NCI-H345 (cell line): ENCODE measurements at regions not wholly inside any gene's neighbourhood (a gene's known extent, or its start where the extent isn't known, plus 50 kb on each side); places are given as distances from the start of the nearest gene placed in this dataset.
"Not testable (repeated sequence)": the region's sequence is repeated elsewhere in the genome, so short reads cannot be mapped to it uniquely, and the experiment has no call there.

ENCODE experiments used
- DNase-seq: peaks from one replicate; lab custom pipeline; 2025; lab: John Stamatoyannopoulos, UW

GRCh38 chrX:93868289-93868965 is 194.4 kb downstream of the FAM133A start:
- DNase-seq: no peak

- DNase-seq: peak; percentile 4
Measured at GRCh38 chrX:93874554-93874953, 200.5 kb downstream of the FAM133A start.

DNA sequence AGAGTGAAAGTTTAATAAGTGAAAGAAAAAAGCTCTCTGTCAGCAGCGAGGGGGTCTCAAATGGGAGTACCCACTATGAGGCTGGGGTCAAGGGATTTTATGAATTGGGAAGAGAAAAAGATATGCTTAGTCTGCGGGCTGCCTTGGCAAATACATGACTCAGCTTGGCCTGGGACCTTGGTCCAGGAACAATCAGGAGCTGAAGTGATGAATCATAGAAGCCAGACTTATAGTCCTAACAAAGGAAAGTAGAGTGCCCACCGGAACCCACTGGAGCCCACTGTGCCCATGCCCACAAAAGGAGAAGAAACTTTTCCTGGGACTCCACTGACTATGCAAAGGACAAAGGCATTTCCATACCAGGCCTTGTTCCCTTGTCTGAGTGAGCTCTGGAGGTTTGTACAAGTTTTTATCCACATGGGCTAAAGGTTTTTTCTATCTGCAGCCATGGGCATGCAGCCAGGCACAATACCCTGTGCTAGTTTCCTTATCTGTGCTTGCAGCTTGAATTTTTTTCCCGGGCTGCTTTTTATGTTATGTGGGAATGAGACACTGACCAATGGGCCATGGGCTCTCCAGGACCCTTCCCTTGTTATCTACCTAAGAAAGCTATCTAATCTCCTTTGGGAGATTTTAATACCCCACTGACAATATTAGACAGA is 201.7 kb downstream of the FAM133A start:
- no peak for DNase-seq

DNA sequence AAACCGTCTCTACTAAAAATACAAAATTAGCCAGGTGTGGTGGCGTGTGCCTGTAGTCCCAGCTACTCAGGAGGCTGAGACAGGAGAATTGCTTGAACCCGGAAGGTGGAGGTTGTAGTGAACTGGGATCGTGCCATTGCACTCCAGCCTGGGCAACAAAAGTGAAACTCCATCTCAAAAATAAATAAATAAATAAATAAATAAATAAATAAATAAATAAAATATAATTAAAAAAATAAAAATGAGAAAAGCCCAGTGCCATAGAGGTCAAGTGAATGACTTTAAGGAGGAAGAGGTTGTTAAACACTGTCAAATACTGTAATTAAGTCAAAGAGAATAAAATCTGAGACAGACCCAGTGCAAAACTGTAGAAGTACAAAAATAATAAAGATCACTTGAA is 247.0 kb downstream of the FAM133A start:
- DNase-seq: not testable (repeated sequence)

DNA sequence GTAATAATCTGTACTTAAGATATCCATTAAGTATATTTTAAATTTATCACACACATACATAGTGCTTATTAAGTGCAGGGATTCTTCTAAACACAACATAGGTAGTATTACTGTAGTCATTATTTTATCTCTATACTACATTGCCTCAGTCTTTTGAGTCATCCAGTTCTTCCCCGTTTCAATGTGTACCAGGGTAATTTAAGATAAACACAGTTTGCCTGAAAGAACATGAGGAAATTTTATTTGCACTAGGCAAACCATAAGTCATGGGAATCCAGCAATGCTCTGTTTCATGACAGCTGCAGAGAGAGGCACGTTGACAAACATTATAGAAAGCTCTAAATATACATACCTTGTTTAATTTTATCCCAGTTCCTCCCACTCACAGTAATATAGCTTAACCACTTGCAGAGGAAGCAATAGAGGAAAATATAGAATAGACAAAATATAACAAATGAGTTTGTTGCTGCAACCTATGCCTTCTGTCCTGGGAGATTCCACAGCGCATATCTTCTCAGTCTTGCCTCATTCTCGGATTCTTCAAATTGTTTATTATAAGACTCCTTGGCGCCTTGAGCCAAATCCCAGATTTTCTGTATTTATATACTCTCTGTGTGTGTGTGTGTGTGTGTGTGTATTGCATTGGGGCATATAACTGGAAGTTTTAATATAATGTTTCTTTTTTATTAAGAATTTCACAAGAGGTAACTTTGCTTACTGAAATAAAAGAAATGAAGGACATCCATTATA is 258.6 kb downstream of the FAM133A start:
- DNase-seq: no peak

DNA sequence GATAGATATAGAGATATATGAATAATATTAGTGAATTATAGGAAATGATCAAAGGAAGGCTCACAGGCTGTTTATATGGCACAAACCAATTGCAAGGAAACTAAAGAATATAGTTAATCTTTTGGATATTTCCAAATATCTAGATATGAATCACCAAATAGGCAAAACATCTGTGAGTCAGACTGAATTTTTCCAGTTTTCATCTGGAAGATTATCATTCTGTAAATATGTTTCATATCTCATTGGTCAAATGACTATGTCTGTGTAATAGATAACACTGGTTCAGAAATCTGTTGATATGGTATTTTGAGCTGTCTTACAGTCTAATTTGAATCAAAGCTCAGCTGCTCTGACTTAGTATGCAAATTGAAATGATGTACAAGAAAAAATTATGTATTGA is 303.6 kb downstream of the FAM133A start:
- DNase-seq: no peak

GRCh38 chrX:93985344-93986307 is 311.6 kb downstream of the FAM133A start:
- DNase-seq: no peak
